ENCODE measurements at regions not wholly inside any gene's neighbourhood (a gene's known extent, or its start where the extent isn't known, plus 50 kb on each side); places are given as distances from the start of the nearest gene placed in this dataset.

- TF ChIP-seq, protein P1, sequence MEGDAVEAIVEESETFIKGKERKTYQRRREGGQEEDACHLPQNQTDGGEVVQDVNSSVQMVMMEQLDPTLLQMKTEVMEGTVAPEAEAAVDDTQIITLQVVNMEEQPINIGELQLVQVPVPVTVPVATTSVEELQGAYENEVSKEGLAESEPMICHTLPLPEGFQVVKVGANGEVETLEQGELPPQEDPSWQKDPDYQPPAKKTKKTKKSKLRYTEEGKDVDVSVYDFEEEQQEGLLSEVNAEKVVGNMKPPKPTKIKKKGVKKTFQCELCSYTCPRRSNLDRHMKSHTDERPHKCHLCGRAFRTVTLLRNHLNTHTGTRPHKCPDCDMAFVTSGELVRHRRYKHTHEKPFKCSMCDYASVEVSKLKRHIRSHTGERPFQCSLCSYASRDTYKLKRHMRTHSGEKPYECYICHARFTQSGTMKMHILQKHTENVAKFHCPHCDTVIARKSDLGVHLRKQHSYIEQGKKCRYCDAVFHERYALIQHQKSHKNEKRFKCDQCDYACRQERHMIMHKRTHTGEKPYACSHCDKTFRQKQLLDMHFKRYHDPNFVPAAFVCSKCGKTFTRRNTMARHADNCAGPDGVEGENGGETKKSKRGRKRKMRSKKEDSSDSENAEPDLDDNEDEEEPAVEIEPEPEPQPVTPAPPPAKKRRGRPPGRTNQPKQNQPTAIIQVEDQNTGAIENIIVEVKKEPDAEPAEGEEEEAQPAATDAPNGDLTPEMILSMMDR (IDR thresholded peaks at IDR 0.05; ENCODE audit: low read depth, low read length, missing input control): no peak
- no peak for TF ChIP-seq JUND (IDR thresholded peaks at IDR 0.05)
- TF ChIP-seq FOXA1 (IDR thresholded peaks at IDR 0.05): no peak
- no peak for TF ChIP-seq HNF4G (IDR thresholded peaks at IDR 0.05)
- no peak for TF ChIP-seq EGR1 (IDR thresholded peaks at IDR 0.05; ENCODE audit: low read depth in 2 of 2)
- no peak for TF ChIP-seq MAX (IDR thresholded peaks at IDR 0.05)
- no peak for TF ChIP-seq FOXA2 (IDR thresholded peaks at IDR 0.05)
- no peak for TF ChIP-seq NR2F2 (IDR thresholded peaks at IDR 0.05)
- TF ChIP-seq RXRA (IDR thresholded peaks at IDR 0.05): no peak
- no peak for TF ChIP-seq SP1 (IDR thresholded peaks at IDR 0.05)
- no peak for TF ChIP-seq RAD21 (IDR thresholded peaks at IDR 0.05)
- TF ChIP-seq YY1 (IDR thresholded peaks at IDR 0.05): no peak
- no peak for TF ChIP-seq HNF4A (conservative IDR thresholded peaks at IDR 0.05)
- no peak for TF ChIP-seq REST (IDR thresholded peaks at IDR 0.05)
- no peak for TF ChIP-seq GABPA (IDR thresholded peaks at IDR 0.05 in 1 of 2, conservative IDR thresholded peaks at IDR 0.05 in 1 of 2)
- TF ChIP-seq, protein P2, sequence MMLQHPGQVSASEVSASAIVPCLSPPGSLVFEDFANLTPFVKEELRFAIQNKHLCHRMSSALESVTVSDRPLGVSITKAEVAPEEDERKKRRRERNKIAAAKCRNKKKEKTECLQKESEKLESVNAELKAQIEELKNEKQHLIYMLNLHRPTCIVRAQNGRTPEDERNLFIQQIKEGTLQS (IDR thresholded peaks at IDR 0.05): no peak
- no peak for TF ChIP-seq TAF1 (conservative IDR thresholded peaks at IDR 0.05)
- TF ChIP-seq, protein P3, sequence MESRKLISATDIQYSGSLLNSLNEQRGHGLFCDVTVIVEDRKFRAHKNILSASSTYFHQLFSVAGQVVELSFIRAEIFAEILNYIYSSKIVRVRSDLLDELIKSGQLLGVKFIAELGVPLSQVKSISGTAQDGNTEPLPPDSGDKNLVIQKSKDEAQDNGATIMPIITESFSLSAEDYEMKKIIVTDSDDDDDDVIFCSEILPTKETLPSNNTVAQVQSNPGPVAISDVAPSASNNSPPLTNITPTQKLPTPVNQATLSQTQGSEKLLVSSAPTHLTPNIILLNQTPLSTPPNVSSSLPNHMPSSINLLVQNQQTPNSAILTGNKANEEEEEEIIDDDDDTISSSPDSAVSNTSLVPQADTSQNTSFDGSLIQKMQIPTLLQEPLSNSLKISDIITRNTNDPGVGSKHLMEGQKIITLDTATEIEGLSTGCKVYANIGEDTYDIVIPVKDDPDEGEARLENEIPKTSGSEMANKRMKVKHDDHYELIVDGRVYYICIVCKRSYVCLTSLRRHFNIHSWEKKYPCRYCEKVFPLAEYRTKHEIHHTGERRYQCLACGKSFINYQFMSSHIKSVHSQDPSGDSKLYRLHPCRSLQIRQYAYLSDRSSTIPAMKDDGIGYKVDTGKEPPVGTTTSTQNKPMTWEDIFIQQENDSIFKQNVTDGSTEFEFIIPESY (IDR thresholded peaks at IDR 0.05): no peak
- H3K9me3 ChIP-seq (ENCODE audit: control insufficient read depth in 4 of 4, low read length in 3 of 4): no peaks in the 10 kb centered on the region
- no peak overlapping the region for H3K9ac ChIP-seq (ENCODE audit: low read depth in 1 of 2, low read length in 2 of 2)
- H3K27me3 ChIP-seq (ENCODE audit: control insufficient read depth in 4 of 4, insufficient read depth in 4 of 4, low read length in 3 of 4): peaks cover 0 to 5% (median 0%) of the 10 kb centered on the region in 4 donors
- no peaks in the 10 kb centered on the region for H3K36me3 ChIP-seq (ENCODE audit: control insufficient read depth in 4 of 4, insufficient read depth in 3 of 4, low read depth in 1 of 4, low read length in 3 of 4)
- H3K27ac ChIP-seq (ENCODE audit: low read depth in 1 of 2, low read length in 2 of 2): no peak overlapping the region
- H3K4me1 ChIP-seq (ENCODE audit: control insufficient read depth in 4 of 4, insufficient read depth in 4 of 4, low read length in 3 of 4): no peaks in the 10 kb centered on the region
- WGBS: 71% methylated on average over 5 of the region's 5 CpGs
- H3K4me3 ChIP-seq (ENCODE audit: low read depth in 1 of 3, low read length in 3 of 3): no peak overlapping the region
- DNase-seq (ENCODE audit: low spot score): no peak
These were observed 67.0 kb upstream of the HMX1 start for GRCh38 chr4:8938623-8939022.

All from liver (tissue), 8 donors.